ENCODE measurements at regions not wholly inside any gene's neighbourhood (a gene's known extent, or its start where the extent isn't known, plus 50 kb on each side); places are given as distances from the start of the nearest gene placed in this dataset.
"Not testable (repeated sequence)": the region's sequence is repeated elsewhere in the genome, so short reads cannot be mapped to it uniquely, and the experiment has no call there.

GRCh38 chr5:88045165-88045564 lies 223.5 kb downstream of the TMEM161B start:
- no peak for DNase-seq (ENCODE audit: low read depth)
- H3K4me3 ChIP-seq (replicated peaks; ENCODE audit: low read depth, low read length) = no peak overlapping the region
- no peak for TF ChIP-seq CTCF (IDR thresholded peaks at IDR 0.05; ENCODE audit: low read length, missing control alignments)

DNA sequence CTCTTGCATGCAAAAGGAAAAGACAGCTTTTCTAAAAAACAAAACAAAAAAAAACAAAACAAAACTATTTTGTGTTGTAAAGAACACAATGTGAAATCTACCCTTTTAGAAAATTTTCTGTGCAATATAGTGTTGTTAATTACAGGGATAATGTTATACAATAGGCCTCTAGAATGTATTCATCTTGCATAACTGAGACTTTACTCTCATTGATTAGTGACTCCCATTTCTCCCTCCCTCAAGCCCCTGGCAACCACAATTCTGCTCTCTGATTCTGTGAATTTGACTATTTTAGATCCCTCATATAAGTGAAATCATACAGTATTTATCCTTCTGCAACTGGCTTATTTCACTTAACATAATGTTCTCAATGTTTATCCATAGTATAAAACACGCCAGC lies 234.1 kb downstream of the TMEM161B start:
- no peak for TF ChIP-seq CTCF (IDR thresholded peaks at IDR 0.05; ENCODE audit: low read length, missing control alignments)
- DNase-seq (ENCODE audit: low read depth) = no peak
- H3K4me3 ChIP-seq (replicated peaks; ENCODE audit: low read depth, low read length) = no peak overlapping the region

DNA sequence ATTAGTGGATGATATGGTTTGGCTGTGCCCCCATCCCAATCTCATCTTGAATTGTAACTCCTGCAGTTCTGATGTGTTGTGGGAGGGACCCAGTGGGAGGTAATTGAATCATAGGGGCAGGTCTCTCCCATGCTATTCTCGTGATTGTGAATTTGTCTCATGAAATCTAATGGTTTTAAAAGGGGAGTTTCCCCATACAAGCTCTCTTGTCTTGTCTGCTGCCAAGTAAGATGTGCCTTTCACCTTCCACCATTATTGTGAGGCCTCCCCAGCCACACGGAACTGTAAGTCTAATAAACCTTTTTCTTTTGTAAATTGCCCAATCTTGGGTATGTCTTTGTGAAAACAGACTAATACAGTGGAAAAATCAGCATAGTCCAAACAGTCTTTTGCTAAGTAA lies 235.5 kb downstream of the TMEM161B start:
- no peak for DNase-seq (ENCODE audit: low read depth)
- TF ChIP-seq CTCF (IDR thresholded peaks at IDR 0.05; ENCODE audit: low read length, missing control alignments) = no peak
- no peak overlapping the region for H3K4me3 ChIP-seq (replicated peaks; ENCODE audit: low read depth, low read length)

DNA sequence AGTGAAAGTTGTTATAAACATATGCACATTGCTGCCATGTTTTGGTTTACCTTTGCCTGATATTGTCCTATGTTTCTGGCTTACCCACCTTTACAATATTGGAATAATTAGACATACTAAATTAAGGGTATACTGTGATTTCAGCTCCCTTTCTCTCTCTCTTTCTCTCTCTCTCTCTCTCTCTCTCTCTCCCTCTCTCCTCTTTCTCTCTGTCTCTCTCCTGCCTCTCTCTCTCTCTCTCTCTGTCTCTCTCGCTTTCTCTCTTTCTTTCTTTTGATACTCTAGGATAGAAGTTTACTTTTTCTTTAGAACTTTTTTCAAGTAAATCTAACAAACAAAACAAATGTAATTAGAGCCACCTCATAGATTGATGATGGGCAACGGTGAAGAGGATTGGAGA lies 239.6 kb downstream of the TMEM161B start:
- H3K4me3 ChIP-seq (replicated peaks; ENCODE audit: low read depth, low read length) = no peak overlapping the region
- TF ChIP-seq CTCF (IDR thresholded peaks at IDR 0.05; ENCODE audit: low read length, missing control alignments) = no peak
- no peak for DNase-seq (ENCODE audit: low read depth)

GRCh38 chr5:88021141-88021540 lies 247.5 kb downstream of the TMEM161B start:
- no peak for TF ChIP-seq CTCF (IDR thresholded peaks at IDR 0.05; ENCODE audit: low read length, missing control alignments)
- DNase-seq (ENCODE audit: low read depth) = no peak
- H3K4me3 ChIP-seq (replicated peaks; ENCODE audit: low read depth, low read length) = no peak overlapping the region

- not testable (repeated sequence) for DNase-seq (ENCODE audit: low read depth); H3K4me3 ChIP-seq (replicated peaks; ENCODE audit: low read depth, low read length)
Measured at GRCh38 chr5:88014984-88015383, 253.7 kb downstream of the TMEM161B start.

- DNase-seq (ENCODE audit: low read depth) = no peak
- no peak overlapping the region for H3K4me3 ChIP-seq (replicated peaks; ENCODE audit: low read depth, low read length)
- no peak for TF ChIP-seq CTCF (IDR thresholded peaks at IDR 0.05; ENCODE audit: low read length, missing control alignments)
Measured at GRCh38 chr5:88000877-88001276, 267.8 kb downstream of the TMEM161B start.

DNA sequence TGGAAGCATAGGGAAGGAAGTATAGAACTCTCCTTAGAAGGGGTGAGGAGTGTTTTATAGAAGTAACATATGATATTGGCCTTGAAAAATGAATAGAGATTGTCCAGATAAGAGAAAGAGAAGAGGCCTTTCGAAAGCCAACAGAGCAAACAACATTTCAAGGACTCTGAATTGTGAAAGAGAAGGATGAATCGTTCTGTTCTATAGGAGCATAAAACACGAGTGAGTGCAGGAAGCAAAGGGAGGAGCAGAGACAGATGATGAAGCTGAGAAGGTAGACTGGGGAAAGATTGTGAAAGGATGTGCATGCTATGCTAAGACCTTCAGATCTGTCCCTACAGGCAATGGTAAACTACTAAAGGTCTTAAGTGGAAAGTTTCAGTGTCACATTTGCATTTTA lies 271.0 kb downstream of the TMEM161B start:
- DNase-seq (ENCODE audit: low read depth) = no peak
- TF ChIP-seq CTCF (IDR thresholded peaks at IDR 0.05; ENCODE audit: low read length, missing control alignments) = no peak
- H3K4me3 ChIP-seq (replicated peaks; ENCODE audit: low read depth, low read length) = no peak overlapping the region

Data from fibroblast of pulmonary artery (primary cell).